K562 (cell line): ENCODE measurements at regions not wholly inside any gene's neighbourhood (a gene's known extent, or its start where the extent isn't known, plus 50 kb on each side); places are given as distances from the start of the nearest gene placed in this dataset.

Experiments used
- ATAC-seq: fragments of 200-7000 bp; cut with Tn5 transposase; 3 replicates; pipeline ENCODE4 v1.9.1; 2020; ENCODE audit warnings: moderate library complexity
- BruUV-seq: library from RNA; stranded (reverse); fragments of 400-500 nt; replicated peaks from 2 replicates; lab custom pipeline; 2021; lab: Mats Ljungman, UMichigan
- CTCF ChIA-PET: fragments of 300-600 bp; formaldehyde crosslinking; extraction: SDS; loops from one replicate; lab custom pipeline; 2021; ENCODE audit warnings: low intra/inter-chr PET ratio; lab: Yijun Ruan, JAX
- POLR2A ChIA-PET: fragments of 300-600, 350-650 bp; sonication (Branson Sonifier 250); formaldehyde crosslinking; extraction: SDS; loops from one replicate; lab custom pipeline; 2021; ENCODE audit warnings: antibody characterized with exemption, inconsistent platforms; lab: Yijun Ruan, JAX
- DNase-seq, 4 experiments: peaks; one replicate each; pipeline versions ENCODE4 v3.0.0 to v3.0.0-alpha.2; 2011 to 2018; ENCODE audit warnings: low spot score in 3 of 4, mixed read lengths in 3 of 4; ENCODE audit errors: extremely low read depth in 1 of 4
- FAIRE-seq: peaks from 2 replicates; lab custom pipeline; 2011; peaks lifted over from hg19 to GRCh38; lab: Jason Lieb, UNC
- H2AFZ ChIP-seq: 2 replicates; pipeline ENCODE4 v1.6.0; 2011; ENCODE audit warnings: low read depth, low read length, control low read depth, inconsistent platforms
- H3K27ac ChIP-seq: fragments of 200-600 bp; 3 replicates; pipeline ENCODE4 v1.8.0; 2011; ENCODE audit warnings: low read depth, mild to moderate bottlenecking, control low read depth, inconsistent platforms, low read length, moderate library complexity, mixed read lengths; ENCODE audit errors: extremely low read depth
- H3K27me3 ChIP-seq, 2 experiments: fragments of 300-600 bp in 1 of 2; 2 replicates in 1 of 2; 3 replicates in 1 of 2; pipeline versions ENCODE4 v1.6.0 to v1.8.0; 2011; ENCODE audit warnings: inconsistent platforms in 2 of 2, low read length in 2 of 2, mild to moderate bottlenecking in 1 of 2, mixed read lengths in 1 of 2, moderate library complexity in 1 of 2; ENCODE audit not compliant: control insufficient read depth in 2 of 2, insufficient read depth in 2 of 2
- H3K36me3 ChIP-seq: fragments of 300-600 bp; 3 replicates; pipeline ENCODE4 v1.8.0; 2011; ENCODE audit warnings: mild to moderate bottlenecking, low read length, inconsistent platforms; ENCODE audit not compliant: control insufficient read depth, insufficient read depth
- H3K4me1 ChIP-seq, 2 experiments: fragments of 200-600 bp in 1 of 2; replicated peaks in 1 of 2; 2 replicates in 1 of 2; 3 replicates in 1 of 2; pipeline versions ENCODE4 v1.5.1 to v1.8.0; 2011; ENCODE audit warnings: inconsistent platforms in 2 of 2, low read length in 2 of 2, mild to moderate bottlenecking in 1 of 2, mixed read lengths in 1 of 2, moderate library complexity in 1 of 2; ENCODE audit not compliant: control insufficient read depth in 2 of 2, insufficient read depth in 2 of 2
- H3K4me2 ChIP-seq: 2 replicates; pipeline ENCODE4 v1.6.1; 2011; ENCODE audit warnings: low read length, control low read depth, inconsistent platforms, mixed read lengths; ENCODE audit not compliant: insufficient read depth
- H3K4me3 ChIP-seq: fragments of 200-600 bp; sonication (generic), shearing (Covaris generic); 2 replicates; pipeline ENCODE4 v1.5.1; 2016; ENCODE audit warnings: control low read depth, inconsistent platforms
- H3K79me2 ChIP-seq: fragments of 200-600 bp; 3 replicates; pipeline ENCODE4 v1.8.0; 2011; ENCODE audit warnings: low read length, inconsistent platforms; ENCODE audit not compliant: control insufficient read depth, insufficient read depth
- H3K9ac ChIP-seq, 2 experiments: 2 replicates each; pipeline versions ENCODE4 v1.6.0 to v1.6.1; 2011; ENCODE audit warnings: low read depth in 2 of 2, low read length in 2 of 2, control low read depth in 1 of 2, inconsistent platforms in 1 of 2, mild to moderate bottlenecking in 1 of 2, mixed read lengths in 1 of 2; ENCODE audit not compliant: insufficient read depth in 1 of 2
- H3K9me1 ChIP-seq: one replicate; pipeline ENCODE4 v1.6.0; 2011; ENCODE audit warnings: inconsistent platforms, mild to moderate bottlenecking, low read length, moderate library complexity; ENCODE audit not compliant: control insufficient read depth, insufficient read depth
- H3K9me3 ChIP-seq: replicated peaks from 2 replicates; pipeline ENCODE4 v1.5.1; 2011; ENCODE audit warnings: low read depth, low read length, inconsistent platforms; ENCODE audit not compliant: control insufficient read depth, insufficient read depth
- H4K20me1 ChIP-seq: replicated peaks from 2 replicates; pipeline ENCODE4 v1.6.1; 2011; ENCODE audit warnings: low read length, inconsistent platforms, mixed read lengths; ENCODE audit not compliant: control insufficient read depth, insufficient read depth
- CUX1 ChIP-seq: fragments of 200-800 bp; sonication (Bioruptor generic); IDR thresholded peaks from 2 replicates; pipeline ENCODE4 v1.6.1; 2016; ENCODE audit warnings: missing genetic modification characterization, missing compliant biosample characterization
- ILF3 ChIP-seq: fragments of 450-650 bp; IDR thresholded peaks from 2 replicates; pipeline ENCODE4 v1.6.1; 2018; ENCODE audit warnings: antibody characterized with exemption, mild to moderate bottlenecking, moderate library complexity, borderline replicate concordance
- ZNF133 ChIP-seq: fragments of 250-450 bp; sonication (Bioruptor Pico); IDR thresholded peaks from 2 replicates; pipeline ENCODE4 v1.4.0; 2020; ENCODE audit warnings: mild to moderate bottlenecking
- ZNF57 ChIP-seq: fragments of 450-650 bp; formaldehyde crosslinking; IDR thresholded peaks from 2 replicates; pipeline ENCODE4 v1.4.0; 2020; ENCODE audit warnings: mild to moderate bottlenecking, moderate library complexity
- WGBS: fragments of 100-300 bp; shearing (Covaris generic); methylation state at CpG from one replicate; pipeline ENCODE4 v1.1.6; 2016; ENCODE audit warnings: low coverage, mixed read lengths; ENCODE audit not compliant: insufficient coverage; ENCODE audit errors: missing lambda C conversion rate; 5-methylcytosine and 5-hydroxymethylcytosine counted together
- in situ Hi-C: fragments of 300-500 bp; cut with MboI; formaldehyde crosslinking; loops from 4 replicates; pipeline ENCODE4 v1.15.0; 2018; ENCODE audit warnings: inconsistent platforms, mixed read lengths
- intact Hi-C: fragments of 100-400 bp; cut with micrococcal nuclease; formaldehyde crosslinking; loops from 2 replicates; pipeline ENCODE4 v1.14.2; 2022

- DNase-seq (no peak), ATAC-seq (no peak), FAIRE-seq (no peak)
- Histone ChIP-seq H3K4me3 (no peak overlapping the region), H2AFZ (no peak overlapping the region), H3K4me1 (peaks cover 0 to 6% of the 10 kb centered on the region in 2 experiments; a peak in 2 of 5 replicates), H3K79me2 (no peaks in the 10 kb centered on the region), H3K9me3 (no peaks in the 10 kb centered on the region), H3K27me3 (no peaks in the 10 kb centered on the region), H3K36me3 (no peaks in the 10 kb centered on the region), H3K9ac (no peak overlapping the region), H3K9me1 (no peaks in the 10 kb centered on the region), H3K27ac (no peak overlapping the region), H4K20me1 (no peaks in the 10 kb centered on the region), H3K4me2 (no peak overlapping the region)
- in situ Hi-C loops (no loop called here), intact Hi-C loops (no loop called here)
- WGBS: 5% methylated on average over 14 of the region's 17 CpGs
- ChIA-PET POLR2A (interaction anchor here (1.2 to 1.6 kb wide), 2 partner anchors 9 to 27 kb away, joined by 3 read pairs; no protein-coding TSS in a partner anchor), CTCF (no interaction called here)
- TF ChIP-seq ZNF57 (CRISPR knock-in tag) (no peak), ZNF133 (CRISPR knock-in tag) (no peak), CUX1 (CRISPR knock-in tag) (no peak), ILF3 (no peak)
- BruUV-seq: no TSS peak
These were observed 1263.7 kb downstream of the BRD1 start for GRCh38 chr22:48563966-48564330.
